ENCODE measurements at regions not wholly inside any gene's neighbourhood (a gene's known extent, or its start where the extent isn't known, plus 50 kb on each side); places are given as distances from the start of the nearest gene placed in this dataset.

DNA sequence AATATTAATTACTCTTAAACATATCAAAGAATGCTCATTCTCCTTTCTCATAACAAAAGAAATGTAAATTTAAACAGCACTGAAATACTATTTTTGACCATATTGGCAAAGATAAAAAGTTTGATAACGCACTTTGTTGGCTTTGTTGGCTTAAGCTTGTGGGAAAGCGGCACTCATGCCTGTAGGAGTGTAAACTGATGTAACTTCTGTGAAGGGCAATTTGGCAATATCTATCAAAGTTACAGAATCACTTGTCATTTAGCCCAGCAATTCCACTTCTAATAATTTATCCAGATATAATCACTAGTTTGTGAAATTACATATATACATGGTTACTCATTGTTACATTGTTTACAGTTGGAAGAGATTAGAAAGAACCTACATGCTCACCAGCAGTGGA lies 96.3 kb upstream of the FOXN2 start:
- TF ChIP-seq CTCF (IDR thresholded peaks at IDR 0.05; ENCODE audit: low read length, missing control alignments): no peak
- DNase-seq (ENCODE audit: low read depth): peak; percentile 3
- no peak overlapping the region for H3K4me3 ChIP-seq (replicated peaks; ENCODE audit: low read depth, low read length)

GRCh38 chr2:48219234-48219554 lies 95.3 kb upstream of the FOXN2 start:
- no peak for TF ChIP-seq CTCF (IDR thresholded peaks at IDR 0.05; ENCODE audit: low read length, missing control alignments)
- DNase-seq (ENCODE audit: low read depth): no peak
- no peak overlapping the region for H3K4me3 ChIP-seq (replicated peaks; ENCODE audit: low read depth, low read length)

DNA sequence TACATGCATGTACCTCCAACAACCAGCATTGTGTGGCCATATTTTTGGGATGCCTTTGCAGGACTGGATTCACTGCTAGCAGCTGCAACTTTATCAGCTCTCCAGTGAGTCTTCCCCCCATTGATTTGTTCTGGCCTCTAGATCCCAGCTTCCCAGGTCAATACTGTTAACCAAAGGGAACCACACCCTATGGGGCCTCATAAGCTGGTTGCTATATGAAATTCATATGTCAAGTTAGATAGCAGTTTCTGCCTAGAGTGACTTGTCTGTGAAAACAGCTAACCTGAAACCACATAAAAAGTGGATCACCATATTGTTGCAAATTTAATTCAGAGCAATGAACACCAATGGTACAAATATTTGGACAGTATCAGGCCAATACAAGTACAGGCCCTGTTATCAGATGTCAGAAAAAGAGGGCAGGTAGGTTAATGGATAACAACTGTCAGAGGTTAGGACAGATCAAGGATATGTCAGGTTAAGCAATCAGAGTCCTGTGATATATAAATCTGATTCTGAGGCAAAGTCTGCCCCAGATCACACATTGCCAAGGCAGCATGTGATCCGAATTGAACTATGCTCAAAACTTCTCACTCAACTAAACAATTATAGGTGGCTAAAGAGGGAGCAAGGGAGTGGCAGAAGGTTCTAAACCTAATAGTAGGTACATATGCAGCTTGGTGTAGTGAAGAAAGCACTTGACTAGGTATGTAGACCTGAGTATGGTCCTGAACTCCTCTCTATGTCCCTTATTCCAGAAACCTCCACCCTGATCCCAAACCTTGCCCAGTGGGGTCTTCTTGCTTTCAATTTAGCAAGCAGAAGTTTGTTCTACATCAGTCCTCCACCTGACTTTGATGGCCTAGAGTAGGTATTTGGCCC lies 94.7 kb upstream of the FOXN2 start:
- DNase-seq (ENCODE audit: low read depth): no peak
- no peak for TF ChIP-seq CTCF (IDR thresholded peaks at IDR 0.05; ENCODE audit: low read length, missing control alignments)
- no peak overlapping the region for H3K4me3 ChIP-seq (replicated peaks; ENCODE audit: low read depth, low read length)

GRCh38 chr2:48220501-48220900 lies 94.0 kb upstream of the FOXN2 start:
- DNase-seq (ENCODE audit: low read depth): no peak
- H3K4me3 ChIP-seq (replicated peaks; ENCODE audit: low read depth, low read length): no peak overlapping the region
- TF ChIP-seq CTCF (IDR thresholded peaks at IDR 0.05; ENCODE audit: low read length, missing control alignments): no peak

DNA sequence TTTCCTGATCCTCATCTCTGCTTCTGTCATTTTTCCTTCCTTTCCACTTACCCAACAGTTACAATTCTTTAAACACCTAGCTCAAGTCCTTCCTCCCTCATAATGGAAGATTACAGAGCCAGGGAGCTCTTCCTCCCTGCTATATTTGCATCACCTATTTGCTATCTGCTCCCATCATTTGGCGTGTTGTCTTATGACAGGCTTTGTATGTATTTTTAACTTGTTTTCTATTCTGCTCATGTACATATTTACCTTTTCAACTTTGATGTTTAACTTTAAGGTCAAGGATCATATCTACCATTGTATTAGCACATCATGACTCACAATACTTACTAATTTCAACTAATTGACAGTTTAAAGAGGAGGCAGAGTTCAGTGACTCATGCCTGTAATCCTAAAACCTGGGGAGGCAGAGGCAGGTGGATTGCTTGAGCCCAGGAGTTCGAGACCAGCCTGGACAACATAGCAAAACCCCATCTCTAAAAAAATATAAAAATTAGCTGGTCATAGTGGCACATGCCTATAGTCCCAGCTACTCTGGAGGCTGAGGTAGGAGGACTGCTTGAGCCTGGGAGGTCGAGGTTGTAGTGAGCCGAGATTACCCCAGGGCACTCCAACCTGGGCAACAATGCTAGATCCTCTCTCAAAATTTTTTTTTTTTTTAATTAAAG lies 92.5 kb upstream of the FOXN2 start:
- TF ChIP-seq CTCF (IDR thresholded peaks at IDR 0.05; ENCODE audit: low read length, missing control alignments): no peak
- no peak for DNase-seq (ENCODE audit: low read depth)
- no peak overlapping the region for H3K4me3 ChIP-seq (replicated peaks; ENCODE audit: low read depth, low read length)

DNA sequence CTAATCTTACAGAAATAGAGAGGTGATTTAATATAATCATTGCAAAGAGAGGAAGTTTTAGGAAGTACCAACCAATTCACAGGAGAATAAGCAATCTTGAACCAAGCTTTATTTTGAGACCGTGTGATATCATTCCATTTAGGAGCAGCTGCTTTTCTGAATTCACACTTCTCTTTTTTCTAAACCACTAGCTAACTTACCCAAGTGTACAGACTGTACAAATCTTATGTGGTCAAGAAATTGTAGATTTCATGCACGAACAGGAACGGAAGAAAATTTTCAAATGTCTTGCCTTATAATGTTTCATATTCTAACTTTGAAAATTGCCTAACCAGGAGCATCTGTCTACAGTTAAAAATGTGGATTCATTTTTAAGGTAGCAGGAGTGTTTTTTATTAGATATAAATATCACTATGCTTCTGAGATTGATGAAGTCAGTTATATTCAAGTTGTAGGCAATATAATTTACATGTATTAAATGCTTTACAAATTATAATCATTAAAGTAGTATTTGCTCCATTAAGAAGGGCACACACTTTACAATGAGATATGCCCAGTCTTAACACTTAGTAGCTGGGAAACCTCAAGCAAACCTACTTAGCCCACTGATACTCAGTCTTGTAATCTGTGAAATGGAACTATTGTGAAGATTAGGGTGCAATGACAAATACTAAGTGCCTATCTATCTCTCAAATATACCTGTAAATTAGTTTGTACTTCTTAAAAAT lies 86.7 kb upstream of the FOXN2 start:
- no peak for TF ChIP-seq CTCF (IDR thresholded peaks at IDR 0.05; ENCODE audit: low read length, missing control alignments)
- H3K4me3 ChIP-seq (replicated peaks; ENCODE audit: low read depth, low read length): no peak overlapping the region
- DNase-seq (ENCODE audit: low read depth): no peak

Measured in fibroblast of pulmonary artery (primary cell).